Osteoblast (primary cell): ENCODE measurements at regions not wholly inside any gene's neighbourhood (a gene's known extent, or its start where the extent isn't known, plus 50 kb on each side); places are given as distances from the start of the nearest gene placed in this dataset.

Experiments used
- DNase-seq: peaks from one replicate; pipeline ENCODE4 v3.0.0; 2011; ENCODE audit warnings: low spot score, mixed read lengths; ENCODE audit not compliant: insufficient read length; ENCODE audit errors: missing footprints
- H2AFZ ChIP-seq: 2 replicates; pipeline ENCODE4 v1.6.0; 2011; ENCODE audit warnings: mild to moderate bottlenecking, low read length
- H3K27ac ChIP-seq: 2 replicates; pipeline ENCODE4 v1.5.1; 2011; ENCODE audit warnings: mild to moderate bottlenecking, low read depth, low read length, moderate library complexity
- H3K27me3 ChIP-seq: 2 replicates; pipeline ENCODE4 v1.6.0; 2012; ENCODE audit warnings: mild to moderate bottlenecking, control low read depth, inconsistent platforms, low read length, moderate library complexity; ENCODE audit not compliant: insufficient read depth
- H3K36me3 ChIP-seq: 2 replicates; pipeline ENCODE4 v1.5.1; 2011; ENCODE audit warnings: mild to moderate bottlenecking, low read length, control low read depth, moderate library complexity; ENCODE audit not compliant: insufficient read depth
- H3K4me1 ChIP-seq: 2 replicates; pipeline ENCODE4 v1.5.1; 2011; ENCODE audit warnings: mild to moderate bottlenecking, low read length, control low read depth, moderate library complexity; ENCODE audit not compliant: insufficient read depth
- H3K4me2 ChIP-seq: 2 replicates; pipeline ENCODE4 v1.6.0; 2011; ENCODE audit warnings: mild to moderate bottlenecking, low read length; ENCODE audit not compliant: insufficient read depth
- H3K4me3 ChIP-seq: fragments of 200-600 bp; sonication (generic); 3 replicates; pipeline ENCODE4 v1.5.1; 2012; ENCODE audit warnings: mild to moderate bottlenecking, low read length, inconsistent platforms; ENCODE audit not compliant: insufficient read depth
- H3K79me2 ChIP-seq: 2 replicates; pipeline ENCODE4 v1.6.0; 2012; ENCODE audit warnings: mild to moderate bottlenecking, low read length, control low read depth, inconsistent platforms; ENCODE audit not compliant: insufficient read depth
- H3K9me3 ChIP-seq: 2 replicates; pipeline ENCODE4 v1.5.1; 2011; ENCODE audit warnings: low read depth, low read length, control low read depth
- H4K20me1 ChIP-seq: 2 replicates; pipeline ENCODE4 v1.6.0; 2012; ENCODE audit warnings: mild to moderate bottlenecking, low read length, control low read depth; ENCODE audit not compliant: insufficient read depth
- TF ChIP-seq, protein P1 (sequence below): IDR thresholded peaks from 2 replicates; pipeline ENCODE4 v1.5.1; 2011; ENCODE audit warnings: mild to moderate bottlenecking, low read depth, low read length, moderate library complexity; ENCODE audit errors: extremely low read depth

GRCh38 chr13:111937777-111938311 is 129.1 kb upstream of the SOX1 start:
- no peak overlapping the region for H3K4me2 ChIP-seq
- TF ChIP-seq, protein P1, sequence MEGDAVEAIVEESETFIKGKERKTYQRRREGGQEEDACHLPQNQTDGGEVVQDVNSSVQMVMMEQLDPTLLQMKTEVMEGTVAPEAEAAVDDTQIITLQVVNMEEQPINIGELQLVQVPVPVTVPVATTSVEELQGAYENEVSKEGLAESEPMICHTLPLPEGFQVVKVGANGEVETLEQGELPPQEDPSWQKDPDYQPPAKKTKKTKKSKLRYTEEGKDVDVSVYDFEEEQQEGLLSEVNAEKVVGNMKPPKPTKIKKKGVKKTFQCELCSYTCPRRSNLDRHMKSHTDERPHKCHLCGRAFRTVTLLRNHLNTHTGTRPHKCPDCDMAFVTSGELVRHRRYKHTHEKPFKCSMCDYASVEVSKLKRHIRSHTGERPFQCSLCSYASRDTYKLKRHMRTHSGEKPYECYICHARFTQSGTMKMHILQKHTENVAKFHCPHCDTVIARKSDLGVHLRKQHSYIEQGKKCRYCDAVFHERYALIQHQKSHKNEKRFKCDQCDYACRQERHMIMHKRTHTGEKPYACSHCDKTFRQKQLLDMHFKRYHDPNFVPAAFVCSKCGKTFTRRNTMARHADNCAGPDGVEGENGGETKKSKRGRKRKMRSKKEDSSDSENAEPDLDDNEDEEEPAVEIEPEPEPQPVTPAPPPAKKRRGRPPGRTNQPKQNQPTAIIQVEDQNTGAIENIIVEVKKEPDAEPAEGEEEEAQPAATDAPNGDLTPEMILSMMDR, result no peak
- H3K79me2 ChIP-seq, result no peaks in the 10 kb centered on the region
- no peaks in the 10 kb centered on the region for H3K27me3 ChIP-seq
- no peaks in the 10 kb centered on the region for H3K9me3 ChIP-seq
- H3K36me3 ChIP-seq, result no peaks in the 10 kb centered on the region
- DNase-seq, result no peak
- H2AFZ ChIP-seq, result no peak overlapping the region
- no peak overlapping the region for H3K4me3 ChIP-seq
- H3K4me1 ChIP-seq, result no peaks in the 10 kb centered on the region
- no peaks in the 10 kb centered on the region for H4K20me1 ChIP-seq
- no peak overlapping the region for H3K27ac ChIP-seq

DNA sequence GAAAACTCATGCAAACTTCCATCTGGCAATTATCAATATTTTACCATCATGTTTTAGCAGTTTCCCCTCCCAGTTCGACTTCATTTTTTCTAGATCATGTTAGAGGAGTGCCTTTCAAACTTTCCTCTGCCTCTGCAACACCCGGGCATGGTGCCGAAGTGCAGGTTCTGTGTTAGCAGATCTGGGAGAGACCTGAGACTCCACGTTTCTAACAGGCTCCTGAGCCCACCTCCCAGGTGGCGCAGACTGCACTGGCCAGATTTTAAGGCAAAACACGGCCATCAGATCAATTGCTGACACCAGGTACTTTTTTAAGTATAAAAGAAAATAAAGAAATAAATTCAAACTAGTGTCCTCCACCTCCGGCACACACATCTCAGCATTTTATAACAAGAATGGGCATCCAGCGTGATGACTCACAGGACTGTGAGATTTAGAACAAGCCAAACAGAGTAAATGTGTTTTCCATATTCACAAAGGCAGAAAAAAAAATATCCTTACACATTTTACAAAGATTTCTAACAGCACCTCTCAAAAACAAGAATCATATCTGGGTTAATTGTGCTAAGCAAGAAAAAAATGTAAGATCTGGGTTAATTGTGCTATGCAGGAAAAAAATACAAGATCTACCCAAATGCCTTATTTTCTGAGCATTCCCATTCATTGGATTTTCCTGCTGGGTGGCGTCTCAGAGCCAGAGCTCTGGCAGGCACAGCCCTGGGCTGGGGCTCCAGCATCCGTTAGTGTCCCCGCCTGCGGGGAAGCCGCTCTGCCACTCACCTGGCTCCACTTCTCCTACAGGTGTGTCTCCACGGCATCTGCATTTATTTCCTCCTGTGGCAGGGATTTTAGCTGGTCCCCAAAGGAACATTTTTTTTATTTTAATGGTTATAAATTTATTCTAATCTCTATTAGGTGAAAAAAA is 127.9 kb upstream of the SOX1 start:
- TF ChIP-seq, protein P1, result no peak

GRCh38 chr13:111939666-111940278 is 127.2 kb upstream of the SOX1 start:
- Histone ChIP-seq H4K20me1 (no peaks in the 10 kb centered on the region), H3K27ac (no peak overlapping the region), H3K4me3 (no peak overlapping the region), H3K4me1 (no peaks in the 10 kb centered on the region), H3K4me2 (no peak overlapping the region), H3K27me3 (no peaks in the 10 kb centered on the region), H3K79me2 (no peaks in the 10 kb centered on the region), H3K9me3 (no peaks in the 10 kb centered on the region), H2AFZ (no peak overlapping the region), H3K36me3 (no peaks in the 10 kb centered on the region)
- TF ChIP-seq, protein P1, result no peak
- no peak for DNase-seq

More for the DNA sequence above, 127.9 kb upstream of the SOX1 start:
- Histone ChIP-seq H2AFZ (no peak overlapping the region), H4K20me1 (no peaks in the 10 kb centered on the region), H3K4me2 (no peak overlapping the region), H3K4me3 (no peak overlapping the region), H3K27ac (no peak overlapping the region), H3K9me3 (no peaks in the 10 kb centered on the region), H3K36me3 (no peaks in the 10 kb centered on the region), H3K79me2 (no peaks in the 10 kb centered on the region), H3K4me1 (no peaks in the 10 kb centered on the region), H3K27me3 (no peaks in the 10 kb centered on the region)
- DNase-seq, result no peak

GRCh38 chr13:111940892-111941291 is 126.1 kb upstream of the SOX1 start:
- H3K27me3 ChIP-seq, result no peaks in the 10 kb centered on the region
- H3K79me2 ChIP-seq, result no peaks in the 10 kb centered on the region
- H3K4me3 ChIP-seq, result no peak overlapping the region
- TF ChIP-seq, protein P1, result no peak
- no peaks in the 10 kb centered on the region for H3K4me1 ChIP-seq
- no peak for DNase-seq
- no peaks in the 10 kb centered on the region for H3K9me3 ChIP-seq
- no peak overlapping the region for H3K4me2 ChIP-seq
- H3K27ac ChIP-seq, result no peak overlapping the region
- H3K36me3 ChIP-seq, result no peaks in the 10 kb centered on the region
- H4K20me1 ChIP-seq, result no peaks in the 10 kb centered on the region
- no peak overlapping the region for H2AFZ ChIP-seq
